Loucy (cell line): ENCODE measurements at regions not wholly inside any gene's neighbourhood (a gene's known extent, or its start where the extent isn't known, plus 50 kb on each side); places are given as distances from the start of the nearest gene placed in this dataset.

Experiments used
- H2AFZ ChIP-seq: fragments of 200-600 bp; sonication (generic); 2 replicates; pipeline ENCODE4 v1.6.0; 2016; ENCODE audit warnings: antibody characterized with exemption, mild to moderate bottlenecking, low read length, moderate library complexity
- H3F3A ChIP-seq: fragments of 200-600 bp; 2 replicates; pipeline ENCODE4 v1.6.0; 2016; ENCODE audit warnings: antibody characterized with exemption, low read depth, mild to moderate bottlenecking
- H3K27me3 ChIP-seq: fragments of 200-600 bp; sonication (generic); 2 replicates; pipeline ENCODE4 v1.6.1; 2014; ENCODE audit warnings: low read length, mild to moderate bottlenecking; ENCODE audit not compliant: insufficient read depth, poor library complexity, severe bottlenecking
- H3K36me3 ChIP-seq: fragments of 200-600 bp; sonication (generic); 2 replicates; pipeline ENCODE4 v1.6.1; 2016; ENCODE audit warnings: low read length; ENCODE audit not compliant: insufficient read depth
- H3K4me1 ChIP-seq: fragments of 200-600 bp; sonication (generic); 2 replicates; pipeline ENCODE4 v1.5.1; 2014; ENCODE audit warnings: low read length, mild to moderate bottlenecking; ENCODE audit not compliant: insufficient read depth, poor library complexity, severe bottlenecking
- H3K4me2 ChIP-seq: fragments of 200-600 bp; sonication (generic); 2 replicates; pipeline ENCODE4 v1.6.0; 2014; ENCODE audit warnings: antibody characterized with exemption, low read length, low read depth, mild to moderate bottlenecking; ENCODE audit not compliant: poor library complexity, severe bottlenecking
- H3K4me3 ChIP-seq: fragments of 200-600 bp; sonication (generic); 2 replicates; pipeline ENCODE4 v1.5.1; 2014; ENCODE audit warnings: low read length, mild to moderate bottlenecking, mixed read lengths; ENCODE audit not compliant: poor library complexity, severe bottlenecking
- H3K79me2 ChIP-seq: fragments of 200-600 bp; sonication (generic); 2 replicates; pipeline ENCODE4 v1.6.1; 2014; ENCODE audit warnings: low read length; ENCODE audit not compliant: insufficient read depth
- H3K9ac ChIP-seq: fragments of 200-600 bp; sonication (generic); 2 replicates; pipeline ENCODE4 v1.6.0; 2014; ENCODE audit warnings: mild to moderate bottlenecking, low read depth, low read length, moderate library complexity; ENCODE audit not compliant: poor library complexity, severe bottlenecking
- H3K9me2 ChIP-seq: fragments of 200-600 bp; sonication (generic); replicated peaks from 2 replicates; pipeline ENCODE4 v1.6.1; 2016; ENCODE audit warnings: low read depth, low read length, mixed read lengths
- H3K9me3 ChIP-seq: fragments of 200-600 bp; sonication (generic); 2 replicates; pipeline ENCODE4 v1.6.1; 2014; ENCODE audit warnings: mild to moderate bottlenecking, antibody characterized with exemption, low read length, low read depth; ENCODE audit not compliant: insufficient read depth
- H4K20me1 ChIP-seq: fragments of 200-600 bp; sonication (generic); 2 replicates; pipeline ENCODE4 v1.6.0; 2014; ENCODE audit warnings: antibody characterized with exemption, low read length, mild to moderate bottlenecking; ENCODE audit not compliant: insufficient read depth, poor library complexity, severe bottlenecking
- CTCF ChIP-seq: fragments of 200-600 bp; sonication (generic); conservative IDR thresholded peaks from 2 replicates; pipeline ENCODE4 v1.5.1; 2014; ENCODE audit warnings: mild to moderate bottlenecking, antibody characterized with exemption, low read length
- EZH2phosphoT487 ChIP-seq: fragments of 200-600 bp; IDR thresholded peaks from 2 replicates; pipeline ENCODE4 v1.6.1; 2018; ENCODE audit warnings: antibody characterized with exemption, mild to moderate bottlenecking, moderate library complexity, borderline replicate concordance

DNA sequence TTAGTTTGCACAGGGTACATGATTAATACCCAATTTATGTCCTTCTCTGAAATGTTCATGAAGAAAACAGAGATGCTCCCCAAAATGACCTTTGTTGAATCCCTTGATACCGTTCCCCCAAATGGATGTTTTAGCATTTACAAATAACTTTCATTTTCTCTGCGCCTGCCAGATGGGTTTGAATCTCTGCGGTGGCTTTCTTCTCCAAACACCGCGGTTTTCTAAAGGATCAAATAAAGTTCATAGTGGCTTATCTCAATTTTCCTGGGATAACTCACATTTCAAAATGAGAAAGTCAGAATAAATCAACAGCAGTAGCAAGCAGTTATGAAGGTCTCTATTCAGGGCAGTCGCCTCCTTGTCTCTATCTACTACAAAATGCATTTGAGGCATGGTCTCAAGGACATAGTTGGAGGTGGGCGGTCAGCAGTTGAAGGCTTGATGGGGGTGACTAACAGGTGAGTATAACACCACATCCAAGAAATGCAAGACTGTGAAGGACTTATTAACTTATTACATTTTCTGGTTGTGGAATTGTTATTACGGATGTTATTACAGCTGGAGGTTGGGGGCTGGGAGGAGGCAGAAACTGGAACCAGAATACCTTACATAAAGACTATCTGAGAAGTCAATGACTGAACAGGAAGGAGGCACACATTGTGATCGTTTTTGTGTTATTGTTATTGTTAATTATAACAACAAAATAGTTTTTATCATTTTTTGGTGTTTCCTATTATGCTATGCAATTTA is 1513.3 kb downstream of the FAM181B start:
- H3F3A ChIP-seq, result no peaks in the 10 kb centered on the region
- H3K36me3 ChIP-seq, result no peaks in the 10 kb centered on the region
- no peaks in the 10 kb centered on the region for H3K27me3 ChIP-seq
- TF ChIP-seq EZH2phosphoT487 (no peak), CTCF (no peak)
- H3K4me1 ChIP-seq, result no peaks in the 10 kb centered on the region
- H3K4me2 ChIP-seq, result no peak overlapping the region
- no peaks in the 10 kb centered on the region for H3K9me3 ChIP-seq
- no peaks in the 10 kb centered on the region for H3K79me2 ChIP-seq
- H3K9ac ChIP-seq, result no peak overlapping the region
- no peak overlapping the region for H3K4me3 ChIP-seq
- H4K20me1 ChIP-seq, result no peaks in the 10 kb centered on the region
- H3K9me2 ChIP-seq, result no peaks in the 10 kb centered on the region
- H2AFZ ChIP-seq, result no peak overlapping the region

- no peaks in the 10 kb centered on the region for H3K9me2 ChIP-seq
- H3F3A ChIP-seq, result no peaks in the 10 kb centered on the region
- no peak for TF ChIP-seq CTCF
- TF ChIP-seq EZH2phosphoT487, result no peak
- H2AFZ ChIP-seq, result no peak overlapping the region
- H3K4me2 ChIP-seq, result no peak overlapping the region
- no peaks in the 10 kb centered on the region for H3K4me1 ChIP-seq
- H3K9me3 ChIP-seq, result no peaks in the 10 kb centered on the region
- H3K27me3 ChIP-seq, result no peaks in the 10 kb centered on the region
- no peaks in the 10 kb centered on the region for H3K79me2 ChIP-seq
- H4K20me1 ChIP-seq, result no peaks in the 10 kb centered on the region
- no peak overlapping the region for H3K4me3 ChIP-seq
- H3K36me3 ChIP-seq, result no peaks in the 10 kb centered on the region
- H3K9ac ChIP-seq, result no peak overlapping the region
Observed at GRCh38 chr11:81219661-81220060, 1514.0 kb downstream of the FAM181B start.

DNA sequence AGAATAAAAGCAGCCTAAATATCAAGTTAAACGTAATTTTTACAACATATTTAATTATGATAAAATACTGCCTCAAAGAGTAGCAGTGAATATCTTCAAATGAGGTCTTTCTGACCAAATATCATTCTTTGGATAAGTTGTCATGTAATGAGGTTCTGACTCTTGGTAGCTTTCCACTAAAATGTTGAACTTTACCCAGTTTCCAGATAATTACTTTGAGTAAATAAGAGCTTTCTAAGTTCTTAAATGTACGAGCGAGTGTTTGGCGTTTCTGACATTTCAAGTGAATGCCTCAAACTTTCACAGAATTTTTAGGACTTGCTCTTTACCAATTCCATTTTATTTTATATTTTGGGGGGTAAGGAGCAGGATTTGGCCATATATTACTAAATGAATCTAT is 1515.2 kb downstream of the FAM181B start:
- no peaks in the 10 kb centered on the region for H4K20me1 ChIP-seq
- H3K9ac ChIP-seq, result no peak overlapping the region
- H3K4me2 ChIP-seq, result no peak overlapping the region
- no peaks in the 10 kb centered on the region for H3K27me3 ChIP-seq
- no peak overlapping the region for H2AFZ ChIP-seq
- H3K36me3 ChIP-seq, result no peaks in the 10 kb centered on the region
- H3K4me1 ChIP-seq, result no peaks in the 10 kb centered on the region
- H3K9me2 ChIP-seq, result no peaks in the 10 kb centered on the region
- H3K79me2 ChIP-seq, result no peaks in the 10 kb centered on the region
- no peak for TF ChIP-seq CTCF
- no peak for TF ChIP-seq EZH2phosphoT487
- no peaks in the 10 kb centered on the region for H3K9me3 ChIP-seq
- H3F3A ChIP-seq, result no peaks in the 10 kb centered on the region
- H3K4me3 ChIP-seq, result no peak overlapping the region
